ENCODE measurements at regions not wholly inside any gene's neighbourhood (a gene's known extent, or its start where the extent isn't known, plus 50 kb on each side); places are given as distances from the start of the nearest gene placed in this dataset.

DNA sequence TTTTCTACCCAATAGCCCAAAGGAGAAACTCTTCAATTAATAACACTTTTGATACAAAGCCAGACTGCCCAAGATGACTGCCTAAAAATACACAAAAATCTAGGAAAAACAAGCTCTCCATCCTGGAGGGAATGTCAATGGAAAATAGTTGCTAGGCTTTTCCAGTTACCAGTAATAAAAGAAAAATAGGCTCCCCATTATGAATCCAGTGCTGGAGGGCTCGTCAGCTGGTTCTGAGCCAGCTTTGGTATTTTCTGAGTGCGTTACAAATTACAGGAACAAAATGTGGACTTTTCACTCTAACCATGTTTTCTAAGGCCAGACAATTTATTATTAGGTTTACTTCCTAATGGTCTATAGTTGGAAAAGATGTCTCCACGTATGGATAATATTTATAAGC is 414.5 kb downstream of the ACTL7B start:
- Histone ChIP-seq H3K27ac (peak overlapping the region in 2 of 4 donors; percentile 39 to 62), H3K4me1 (peaks cover 0 to 69% (median 36%) of the 10 kb centered on the region in 3 donors), H3K36me3 (no peaks in the 10 kb centered on the region), H3K27me3 (no peaks in the 10 kb centered on the region), H3K4me3 (no peak overlapping the region), H3K9me3 (no peaks in the 10 kb centered on the region)
- DNase-seq: no peak
- TF ChIP-seq, protein P1, sequence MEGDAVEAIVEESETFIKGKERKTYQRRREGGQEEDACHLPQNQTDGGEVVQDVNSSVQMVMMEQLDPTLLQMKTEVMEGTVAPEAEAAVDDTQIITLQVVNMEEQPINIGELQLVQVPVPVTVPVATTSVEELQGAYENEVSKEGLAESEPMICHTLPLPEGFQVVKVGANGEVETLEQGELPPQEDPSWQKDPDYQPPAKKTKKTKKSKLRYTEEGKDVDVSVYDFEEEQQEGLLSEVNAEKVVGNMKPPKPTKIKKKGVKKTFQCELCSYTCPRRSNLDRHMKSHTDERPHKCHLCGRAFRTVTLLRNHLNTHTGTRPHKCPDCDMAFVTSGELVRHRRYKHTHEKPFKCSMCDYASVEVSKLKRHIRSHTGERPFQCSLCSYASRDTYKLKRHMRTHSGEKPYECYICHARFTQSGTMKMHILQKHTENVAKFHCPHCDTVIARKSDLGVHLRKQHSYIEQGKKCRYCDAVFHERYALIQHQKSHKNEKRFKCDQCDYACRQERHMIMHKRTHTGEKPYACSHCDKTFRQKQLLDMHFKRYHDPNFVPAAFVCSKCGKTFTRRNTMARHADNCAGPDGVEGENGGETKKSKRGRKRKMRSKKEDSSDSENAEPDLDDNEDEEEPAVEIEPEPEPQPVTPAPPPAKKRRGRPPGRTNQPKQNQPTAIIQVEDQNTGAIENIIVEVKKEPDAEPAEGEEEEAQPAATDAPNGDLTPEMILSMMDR (IDR thresholded peaks at IDR 0.05): no peak
- TF ChIP-seq POLR2A (IDR thresholded peaks at IDR 0.05): no peak
- intact Hi-C loops (cut with DNase I): no loop called here
- WGBS, 2 donors: 52 to 56% methylated on average over 3 of the region's 3 CpGs

DNA sequence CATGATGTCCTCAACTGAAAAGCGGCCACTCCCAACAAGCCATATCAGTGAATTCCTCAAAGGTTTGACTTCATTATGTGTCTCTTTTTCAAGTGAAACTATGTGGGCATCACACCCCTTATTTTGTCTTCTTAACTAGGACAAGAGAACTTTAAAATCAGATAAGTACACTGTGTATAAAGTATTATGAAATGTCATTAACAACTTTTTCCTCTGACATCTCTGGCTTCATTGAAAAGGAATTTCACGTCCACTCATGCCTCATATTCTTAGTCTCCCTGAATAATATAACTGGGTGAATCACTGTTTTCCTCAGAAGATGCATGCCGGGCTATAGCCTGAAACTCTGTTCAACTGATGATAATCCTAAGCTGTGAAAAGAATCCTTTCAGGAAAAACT is 415.8 kb downstream of the ACTL7B start:
- Histone ChIP-seq H3K4me3 (no peak overlapping the region), H3K4me1 (peaks cover 0 to 57% (median 30%) of the 10 kb centered on the region in 3 donors), H3K27me3 (no peaks in the 10 kb centered on the region), H3K27ac (peak overlapping the region in 3 of 4 donors; percentile 39 to 69 (median 62)), H3K9me3 (no peaks in the 10 kb centered on the region), H3K36me3 (no peaks in the 10 kb centered on the region)
- TF ChIP-seq, protein P1 (IDR thresholded peaks at IDR 0.05): no peak
- no peak for TF ChIP-seq POLR2A (IDR thresholded peaks at IDR 0.05)
- intact Hi-C loops (cut with DNase I): no loop called here
- 37 to 43% methylated on average over 3 of the region's 3 CpGs for WGBS, 2 donors
- no peak for DNase-seq

DNA sequence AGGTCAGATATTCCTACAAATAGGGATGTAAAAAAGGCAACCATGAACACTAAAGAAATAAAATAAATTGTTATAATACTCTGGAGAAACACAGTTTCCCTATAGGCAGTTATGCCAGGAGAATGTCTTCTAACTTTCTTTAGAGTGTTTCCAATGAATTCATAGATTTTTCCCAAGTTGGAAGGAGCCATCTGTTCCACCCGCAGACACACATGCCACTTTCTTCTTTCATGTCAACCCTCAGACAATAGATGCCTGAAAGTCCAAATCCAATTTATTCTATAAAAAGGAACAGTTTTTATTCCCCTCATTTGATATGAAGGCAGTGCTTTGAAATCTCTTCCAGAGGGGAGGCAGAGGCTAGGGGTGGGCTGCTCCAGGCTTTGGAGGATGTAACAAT is 418.1 kb downstream of the ACTL7B start:
- H3K36me3 ChIP-seq: no peaks in the 10 kb centered on the region
- no peaks in the 10 kb centered on the region for H3K9me3 ChIP-seq
- H3K27ac ChIP-seq: no peak overlapping the region
- H3K27me3 ChIP-seq: no peaks in the 10 kb centered on the region
- H3K4me3 ChIP-seq: no peak overlapping the region
- whole genome bisulfite sequencing, 2 donors: 86 to 100% methylated on average over 1 of the region's 1 CpG
- DNase-seq: no peak
- TF ChIP-seq POLR2A (IDR thresholded peaks at IDR 0.05): no peak
- TF ChIP-seq, protein P1 (IDR thresholded peaks at IDR 0.05): no peak
- peaks cover 0 to 42% (median 11%) of the 10 kb centered on the region in 3 donors for H3K4me1 ChIP-seq
- intact Hi-C loops (cut with DNase I): no loop called here

DNA sequence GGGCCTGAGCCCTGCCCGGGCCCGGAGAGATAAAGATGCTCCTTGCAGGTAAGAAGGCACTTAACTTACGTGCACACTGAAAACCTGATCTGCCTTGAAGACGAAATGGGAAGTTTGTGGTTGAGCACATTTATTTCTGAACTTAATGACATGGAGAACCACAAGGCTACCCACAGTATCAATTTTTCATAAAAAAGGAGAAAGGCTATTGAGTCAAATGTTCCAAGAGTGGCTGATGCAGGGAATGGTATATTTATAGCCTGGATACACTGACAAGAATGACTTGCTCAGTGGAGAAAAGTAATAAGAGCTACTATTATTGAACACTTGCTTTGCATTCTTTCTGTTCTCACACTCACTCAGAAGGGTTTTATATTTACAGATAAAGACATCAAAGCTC is 419.3 kb downstream of the ACTL7B start:
- intact Hi-C loops (cut with DNase I): no loop called here
- H3K4me1 ChIP-seq: peaks cover 0 to 30% (median 8%) of the 10 kb centered on the region in 3 donors
- WGBS, 2 donors: 77 to 85% methylated on average over 2 to 4 of the region's 4 CpGs

DNA sequence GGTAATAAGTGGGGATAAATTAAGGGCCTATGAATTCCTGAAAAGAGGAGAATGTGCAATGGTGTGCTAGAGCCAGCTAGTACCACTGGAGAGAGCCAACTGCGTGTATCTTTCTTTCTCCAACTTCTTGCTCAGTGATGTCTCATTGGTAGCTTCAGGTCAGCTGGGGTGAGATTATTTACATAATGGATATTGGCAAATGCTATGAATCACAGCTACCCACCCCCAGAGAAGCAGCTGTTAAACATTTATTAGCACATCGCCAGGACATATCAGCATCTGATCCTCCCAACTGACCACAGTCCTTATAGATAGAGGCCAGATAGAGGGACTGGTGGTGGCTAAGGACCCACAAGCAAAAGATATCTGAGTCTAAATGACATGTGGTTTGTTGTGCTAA is 421.3 kb downstream of the ACTL7B start:
- Histone ChIP-seq H3K4me1 (peaks cover 0 to 10% (median 0%) of the 10 kb centered on the region in 3 donors), H3K4me3 (no peak overlapping the region), H3K27ac (no peak overlapping the region), H3K27me3 (no peaks in the 10 kb centered on the region), H3K36me3 (no peaks in the 10 kb centered on the region), H3K9me3 (peaks cover 0 to 18% (median 10%) of the 10 kb centered on the region in 3 donors)
- intact Hi-C loops (cut with DNase I): no loop called here
- 84 to 95% methylated on average over 2 of the region's 2 CpGs for WGBS, 2 donors
- DNase-seq: no peak
- TF ChIP-seq, protein P1 (IDR thresholded peaks at IDR 0.05): no peak
- TF ChIP-seq POLR2A (IDR thresholded peaks at IDR 0.05): no peak

More for the DNA sequence above, 419.3 kb downstream of the ACTL7B start:
- Histone ChIP-seq H3K36me3 (no peaks in the 10 kb centered on the region), H3K4me3 (no peak overlapping the region), H3K27ac (no peak overlapping the region), H3K9me3 (peaks cover 0 to 3% (median 0%) of the 10 kb centered on the region in 3 donors), H3K27me3 (no peaks in the 10 kb centered on the region)
- no peak for DNase-seq
- no peak for TF ChIP-seq POLR2A (IDR thresholded peaks at IDR 0.05)
- TF ChIP-seq, protein P1 (IDR thresholded peaks at IDR 0.05): no peak
